Fibroblast of lung (primary cell): ENCODE measurements at regions not wholly inside any gene's neighbourhood (a gene's known extent, or its start where the extent isn't known, plus 50 kb on each side); places are given as distances from the start of the nearest gene placed in this dataset.

ENCODE experiments used
- CTCF ChIP-seq, 2 donors: IDR thresholded peaks in 1 of 2; conservative IDR thresholded peaks in 1 of 2; 1 replicate in 1 of 2; 2 replicates in 1 of 2; pipeline ENCODE4 v1.5.1; 2011 to 2012; ENCODE audit warnings: low read length in 2 of 2, control low read depth in 1 of 2, inconsistent platforms in 1 of 2, low read depth in 1 of 2, mild to moderate bottlenecking in 1 of 2
- EZH2 ChIP-seq: IDR thresholded peaks from 2 replicates; pipeline ENCODE4 v1.5.1; 2012; ENCODE audit warnings: low read length, control low read depth, mild to moderate bottlenecking; ENCODE audit errors: missing control alignments

- TF ChIP-seq CTCF (conservative IDR thresholded peaks at IDR 0.05 in 1 of 2, IDR thresholded peaks at IDR 0.05 in 1 of 2; ENCODE audit: low read depth in 1 of 2, low read length in 2 of 2) (no peak), EZH2 (no peak)
Measured at GRCh38 chr9:97773723-97774122, 76.6 kb upstream of the XPA start.
